Immature natural killer cell (primary cell): ENCODE measurements at regions not wholly inside any gene's neighbourhood (a gene's known extent, or its start where the extent isn't known, plus 50 kb on each side); places are given as distances from the start of the nearest gene placed in this dataset.
A peak's percentile ranks its signal among the peaks of the same experiment; 100 is the strongest.

ENCODE experiments used
- DNase-seq, 3 donors: peaks; one replicate each; pipeline ENCODE4 v3.0.0; 2022; ENCODE audit warnings: mixed read lengths in 1 of 3
- H3K27ac Mint-ChIP-seq, 6 donors: one replicate each; pipeline ENCODE4 v1.8.0; 2020; ENCODE audit warnings: mixed read lengths in 6 of 6, mild to moderate bottlenecking in 5 of 6, inconsistent platforms in 4 of 6, moderate library complexity in 3 of 6
- H3K27me3 Mint-ChIP-seq, 3 donors: one replicate each; pipeline ENCODE4 v1.8.0; 2020 to 2021; ENCODE audit warnings: low read depth in 3 of 3, mild to moderate bottlenecking in 3 of 3, mixed read lengths in 3 of 3, moderate library complexity in 3 of 3, inconsistent platforms in 1 of 3
- H3K36me3 Mint-ChIP-seq, 3 donors: one replicate each; pipeline ENCODE4 v1.8.0; 2020; ENCODE audit warnings: mixed read lengths in 3 of 3, inconsistent platforms in 2 of 3, mild to moderate bottlenecking in 2 of 3
- H3K4me1 Mint-ChIP-seq, 2 donors: one replicate each; pipeline ENCODE4 v1.8.0; 2020; ENCODE audit warnings: inconsistent platforms in 2 of 2, mild to moderate bottlenecking in 2 of 2, mixed read lengths in 2 of 2, moderate library complexity in 1 of 2
- H3K4me3 Mint-ChIP-seq, 5 donors: one replicate each; pipeline ENCODE4 v1.8.0; 2020; ENCODE audit warnings: mild to moderate bottlenecking in 5 of 5, mixed read lengths in 5 of 5, inconsistent platforms in 3 of 5, moderate library complexity in 3 of 5
- H3K9me3 Mint-ChIP-seq, 6 donors: one replicate each; pipeline ENCODE4 v1.8.0; 2020; ENCODE audit warnings: mild to moderate bottlenecking in 6 of 6, mixed read lengths in 6 of 6, inconsistent platforms in 4 of 6, moderate library complexity in 3 of 6

- Mint-ChIP-seq H3K27ac (no peak overlapping the region), H3K36me3 (peaks cover 0 to 3% (median 0%) of the 10 kb centered on the region in 3 donors), H3K4me3 (no peak overlapping the region), H3K4me1 (no peaks in the 10 kb centered on the region), H3K27me3 (no peaks in the 10 kb centered on the region), H3K9me3 (no peaks in the 10 kb centered on the region)
- no peak for DNase-seq
Measured at GRCh38 chr17:63125987-63126386, 160.0 kb downstream of the TANC2 start.

DNA sequence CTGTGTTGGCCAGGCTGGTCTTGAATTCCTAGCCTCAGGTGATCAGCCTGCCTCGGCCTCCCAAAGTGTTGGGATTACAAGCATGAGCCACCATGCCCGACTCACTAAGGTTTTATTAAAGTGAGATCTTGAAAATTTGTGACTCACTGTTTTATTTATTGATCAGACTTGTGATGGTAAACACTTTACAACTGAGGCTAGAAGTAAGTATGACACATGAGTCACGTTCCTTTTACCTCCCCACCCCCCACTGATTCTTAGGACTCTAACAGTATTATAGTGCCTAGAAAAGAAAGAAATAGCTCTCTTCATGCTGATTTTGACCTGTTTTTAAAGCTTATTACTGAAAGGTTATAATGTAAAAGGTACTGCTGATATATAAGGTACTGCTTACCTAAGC lies 160.6 kb downstream of the TANC2 start:
- Mint-ChIP-seq H3K9me3 (no peaks in the 10 kb centered on the region), H3K36me3 (peaks cover 0 to 3% (median 0%) of the 10 kb centered on the region in 3 donors), H3K27me3 (no peaks in the 10 kb centered on the region), H3K27ac (no peak overlapping the region), H3K4me3 (no peak overlapping the region), H3K4me1 (no peaks in the 10 kb centered on the region)
- DNase-seq, result no peak

GRCh38 chr17:63132459-63132911 lies 166.4 kb downstream of the TANC2 start:
- H3K27me3 Mint-ChIP-seq, result no peaks in the 10 kb centered on the region
- no peaks in the 10 kb centered on the region for H3K4me1 Mint-ChIP-seq
- H3K9me3 Mint-ChIP-seq, result no peaks in the 10 kb centered on the region

DNA sequence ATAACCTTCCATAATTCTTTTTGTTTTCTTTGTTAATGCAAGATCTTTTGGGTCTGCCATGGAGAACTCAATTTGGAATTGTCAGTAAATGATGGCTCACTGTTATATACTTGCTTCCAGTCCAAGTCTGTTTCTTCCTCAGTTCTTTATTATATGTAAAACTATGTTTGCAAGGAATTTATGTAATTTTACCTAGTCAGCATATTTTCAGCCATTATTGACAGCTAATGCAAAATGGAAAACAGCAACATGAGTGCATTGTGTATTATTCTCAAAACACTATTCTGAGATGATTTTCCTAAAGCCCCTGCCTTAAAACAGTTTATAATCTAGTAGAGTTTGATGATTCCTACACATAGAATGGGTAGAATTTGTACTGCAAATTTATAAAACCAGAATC lies 167.5 kb downstream of the TANC2 start:
- H3K27ac Mint-ChIP-seq, result no peak overlapping the region
- no peaks in the 10 kb centered on the region for H3K27me3 Mint-ChIP-seq
- H3K4me3 Mint-ChIP-seq, result no peak overlapping the region
- H3K9me3 Mint-ChIP-seq, result no peaks in the 10 kb centered on the region
- no peak for DNase-seq
- H3K4me1 Mint-ChIP-seq, result no peaks in the 10 kb centered on the region
- no peaks in the 10 kb centered on the region for H3K36me3 Mint-ChIP-seq

More at GRCh38 chr17:63132459-63132911, 166.4 kb downstream of the TANC2 start:
- H3K36me3 Mint-ChIP-seq, result no peaks in the 10 kb centered on the region
- no peak for DNase-seq
- H3K27ac Mint-ChIP-seq, result no peak overlapping the region
- no peak overlapping the region for H3K4me3 Mint-ChIP-seq

DNA sequence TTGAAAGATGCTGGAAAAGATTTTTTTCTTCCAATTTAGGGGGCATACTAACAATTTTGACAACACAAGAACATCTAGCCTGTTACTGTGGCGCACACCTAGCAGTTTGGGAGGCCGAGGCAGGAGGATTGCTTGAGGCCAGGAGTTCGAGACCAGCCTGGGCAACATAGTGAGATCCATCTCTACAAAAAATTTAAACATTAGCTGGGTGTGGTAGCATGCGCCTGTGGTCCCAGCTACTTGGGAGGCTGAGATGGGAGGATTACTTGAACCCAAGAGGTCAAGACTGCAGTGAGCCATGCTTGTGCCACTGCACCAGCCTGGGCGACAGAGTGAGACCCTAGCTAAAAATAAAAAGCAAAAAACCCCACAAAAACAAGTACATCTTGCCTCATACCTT lies 168.8 kb downstream of the TANC2 start:
- Mint-ChIP-seq H3K4me1 (peaks cover 1% of the 10 kb centered on the region in 2 donors), H3K36me3 (no peaks in the 10 kb centered on the region)

DNA sequence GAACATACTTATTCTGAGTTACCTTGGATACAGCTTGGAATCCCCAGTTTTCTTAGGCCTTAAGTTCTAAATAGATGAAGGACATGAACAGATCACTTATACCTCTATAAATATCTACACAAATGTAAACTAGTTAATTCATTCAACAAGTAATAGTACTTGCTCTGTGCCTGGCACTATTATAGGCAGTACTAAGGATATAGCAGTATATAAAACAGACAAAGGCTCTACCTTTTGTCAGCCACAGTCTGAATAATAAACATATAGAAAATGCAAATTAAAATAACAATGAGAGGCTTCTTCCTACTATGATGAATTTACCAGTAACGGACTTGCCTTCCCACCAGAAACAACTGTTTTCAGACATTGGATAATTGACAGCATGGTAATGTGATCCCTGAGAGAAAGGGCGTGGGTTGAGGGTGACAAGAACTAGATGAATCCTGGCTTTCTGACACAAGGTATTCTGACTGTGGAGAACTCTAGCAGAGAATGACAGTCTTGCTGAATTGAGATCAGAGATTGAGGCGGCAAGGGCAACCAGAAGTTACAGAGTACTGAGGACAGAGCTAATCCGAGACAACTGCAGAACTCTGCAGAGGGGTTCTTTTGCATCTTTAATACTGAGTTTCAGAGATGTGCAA lies 170.5 kb downstream of the TANC2 start:
- DNase-seq, result no peak

More for the DNA sequence above, 168.8 kb downstream of the TANC2 start:
- Mint-ChIP-seq H3K9me3 (no peaks in the 10 kb centered on the region), H3K4me3 (no peak overlapping the region), H3K27ac (no peak overlapping the region), H3K27me3 (no peaks in the 10 kb centered on the region)
- no peak for DNase-seq

DNA sequence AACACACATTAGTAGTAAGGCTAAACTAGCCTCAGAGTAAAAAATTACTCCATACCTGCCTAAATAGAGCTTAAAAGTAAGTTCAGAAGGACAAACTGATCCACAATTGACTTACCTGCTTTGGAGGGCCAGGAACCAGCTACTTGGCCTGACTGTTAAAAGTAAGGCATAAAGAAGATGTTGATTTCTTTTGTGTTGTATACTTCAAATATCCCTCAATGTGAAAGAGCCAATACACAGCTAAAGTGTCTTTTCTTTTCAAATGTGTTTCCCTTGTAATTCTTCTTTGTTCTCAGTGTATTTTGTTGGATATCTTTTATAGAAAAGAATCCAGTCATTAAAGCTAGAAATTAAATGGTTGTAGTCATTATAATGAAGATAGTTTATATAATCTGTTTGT lies 171.1 kb downstream of the TANC2 start:
- no peaks in the 10 kb centered on the region for H3K9me3 Mint-ChIP-seq
- peaks cover 1 to 6% of the 10 kb centered on the region in 2 donors for H3K4me1 Mint-ChIP-seq
- no peak overlapping the region for H3K27ac Mint-ChIP-seq
- no peaks in the 10 kb centered on the region for H3K36me3 Mint-ChIP-seq
- H3K4me3 Mint-ChIP-seq, result no peak overlapping the region
- DNase-seq, result no peak
- no peaks in the 10 kb centered on the region for H3K27me3 Mint-ChIP-seq

More for the DNA sequence above, 170.5 kb downstream of the TANC2 start:
- Mint-ChIP-seq H3K9me3 (no peaks in the 10 kb centered on the region), H3K27me3 (no peaks in the 10 kb centered on the region), H3K36me3 (no peaks in the 10 kb centered on the region), H3K4me1 (peaks cover 1 to 6% of the 10 kb centered on the region in 2 donors), H3K27ac (peak overlapping the region in 1 of 6 donors; percentile 10), H3K4me3 (no peak overlapping the region)

GRCh38 chr17:63138713-63139112 lies 172.7 kb downstream of the TANC2 start:
- Mint-ChIP-seq H3K27me3 (no peaks in the 10 kb centered on the region), H3K36me3 (no peaks in the 10 kb centered on the region), H3K9me3 (no peaks in the 10 kb centered on the region), H3K27ac (no peak overlapping the region), H3K4me1 (peaks cover 1 to 6% of the 10 kb centered on the region in 2 donors), H3K4me3 (no peak overlapping the region)
- DNase-seq, result no peak

- no peak overlapping the region for H3K27ac Mint-ChIP-seq
- DNase-seq, result no peak
- no peak overlapping the region for H3K4me3 Mint-ChIP-seq
- H3K9me3 Mint-ChIP-seq, result no peaks in the 10 kb centered on the region
- H3K27me3 Mint-ChIP-seq, result no peaks in the 10 kb centered on the region
- H3K4me1 Mint-ChIP-seq, result peaks cover 1 to 6% of the 10 kb centered on the region in 2 donors
- H3K36me3 Mint-ChIP-seq, result no peaks in the 10 kb centered on the region
Measured at GRCh38 chr17:63139356-63139755, 173.3 kb downstream of the TANC2 start.

DNA sequence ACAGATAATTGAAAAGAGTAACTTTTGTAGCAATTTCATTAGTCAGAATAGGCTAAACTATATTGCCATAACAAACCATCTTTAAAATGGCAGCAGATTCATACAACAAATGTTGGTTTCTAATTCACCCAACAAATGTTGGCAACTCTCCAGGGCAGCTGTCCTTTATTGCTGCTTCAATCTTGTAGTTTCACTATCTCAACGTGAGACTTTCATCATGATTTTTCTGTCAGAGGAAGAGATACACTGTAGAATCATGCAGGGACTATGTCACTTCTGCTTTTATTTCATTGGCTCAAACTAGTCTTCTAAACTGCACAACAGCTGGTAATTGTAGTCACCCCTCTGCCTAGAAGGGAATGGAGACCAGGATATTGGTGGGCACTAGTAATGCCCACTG lies 174.2 kb downstream of the TANC2 start:
- Mint-ChIP-seq H3K4me1 (peaks cover 1 to 6% of the 10 kb centered on the region in 2 donors), H3K9me3 (no peaks in the 10 kb centered on the region), H3K27me3 (no peaks in the 10 kb centered on the region), H3K36me3 (no peaks in the 10 kb centered on the region), H3K27ac (no peak overlapping the region), H3K4me3 (no peak overlapping the region)
- peak in 1 of 3 donors; percentile 4 for DNase-seq

DNA sequence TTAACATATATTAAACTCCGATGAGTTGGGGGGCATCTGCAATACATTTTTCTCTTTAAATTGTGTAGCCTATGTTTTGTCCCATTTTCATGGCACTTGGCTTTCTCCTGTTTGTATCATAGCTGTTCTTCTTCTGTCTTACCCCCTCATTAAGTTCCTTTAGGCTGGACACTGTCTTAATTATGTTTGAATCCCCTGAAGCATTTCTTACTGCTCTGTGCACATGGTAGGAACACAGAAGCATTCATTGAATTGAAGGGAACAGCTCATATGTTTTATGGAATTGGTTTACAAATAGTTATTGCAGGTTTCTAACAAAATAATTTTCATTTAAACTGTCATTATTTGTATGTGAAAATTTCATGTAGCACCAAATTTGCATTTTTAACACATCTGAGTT lies 176.8 kb downstream of the TANC2 start:
- H3K4me3 Mint-ChIP-seq, result no peak overlapping the region

GRCh38 chr17:63150490-63150889 lies 184.5 kb downstream of the TANC2 start:
- H3K9me3 Mint-ChIP-seq, result no peaks in the 10 kb centered on the region
- no peaks in the 10 kb centered on the region for H3K27me3 Mint-ChIP-seq
- H3K4me1 Mint-ChIP-seq, result no peaks in the 10 kb centered on the region
- no peak overlapping the region for H3K27ac Mint-ChIP-seq
- no peaks in the 10 kb centered on the region for H3K36me3 Mint-ChIP-seq
- DNase-seq, result no peak
- no peak overlapping the region for H3K4me3 Mint-ChIP-seq

More for the DNA sequence above, 176.8 kb downstream of the TANC2 start:
- no peaks in the 10 kb centered on the region for H3K9me3 Mint-ChIP-seq
- H3K27ac Mint-ChIP-seq, result no peak overlapping the region
- no peaks in the 10 kb centered on the region for H3K36me3 Mint-ChIP-seq
- DNase-seq, result no peak
- peaks cover 1 to 6% of the 10 kb centered on the region in 2 donors for H3K4me1 Mint-ChIP-seq
- no peaks in the 10 kb centered on the region for H3K27me3 Mint-ChIP-seq

DNA sequence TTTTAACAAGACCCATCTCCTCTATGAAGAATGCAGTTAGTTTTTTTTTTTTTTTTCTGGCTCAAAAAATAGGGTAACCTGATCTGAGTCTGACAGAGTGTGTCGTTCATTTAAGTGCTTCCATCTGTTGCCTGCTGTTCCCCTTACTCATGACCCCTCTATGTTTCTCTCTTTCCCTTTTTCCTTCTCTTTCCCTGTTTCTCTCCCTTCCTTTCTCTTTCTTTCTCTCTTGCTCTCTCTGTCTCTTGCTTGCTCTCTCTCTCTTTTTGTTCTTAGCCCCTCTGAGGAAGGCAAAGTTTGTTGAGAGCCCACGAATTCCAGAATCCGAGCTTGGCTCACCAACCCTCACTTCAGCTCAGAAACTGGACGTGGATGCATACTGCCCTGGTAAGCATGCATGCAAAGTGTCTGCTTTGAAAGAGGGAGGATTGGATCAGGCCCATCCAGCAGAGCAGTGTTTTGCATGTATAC lies 185.0 kb downstream of the TANC2 start:
- Mint-ChIP-seq H3K27me3 (no peaks in the 10 kb centered on the region), H3K4me3 (no peak overlapping the region), H3K4me1 (no peaks in the 10 kb centered on the region), H3K36me3 (no peaks in the 10 kb centered on the region), H3K27ac (no peak overlapping the region), H3K9me3 (no peaks in the 10 kb centered on the region)
- DNase-seq, result no peak

DNA sequence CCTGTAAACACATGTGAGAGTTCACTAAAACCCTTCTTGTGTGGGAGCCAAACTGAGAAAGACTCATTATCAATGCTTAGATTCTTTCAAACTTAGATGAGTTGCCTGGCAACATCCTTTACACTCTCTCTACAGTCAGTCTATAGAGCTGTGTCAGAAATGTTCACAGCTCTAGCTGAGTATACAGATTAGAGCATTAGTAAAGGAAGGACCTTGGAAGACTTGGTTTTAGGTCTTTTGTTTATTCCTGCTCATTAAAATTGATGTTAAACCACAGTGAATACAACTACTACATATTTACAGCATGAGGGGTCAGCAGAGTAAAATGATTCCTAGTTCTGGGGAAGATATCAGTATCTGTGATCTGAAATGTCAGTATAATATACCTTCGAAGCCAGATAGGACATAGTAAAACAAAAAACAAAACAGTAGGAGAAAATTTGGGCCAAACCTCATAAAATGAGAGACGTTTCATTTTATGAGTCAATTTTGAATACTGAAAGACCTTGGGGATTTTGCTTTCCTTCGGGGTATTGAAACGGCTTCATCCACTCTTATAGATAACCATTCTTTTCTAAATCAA lies 186.0 kb downstream of the TANC2 start:
- H3K9me3 Mint-ChIP-seq, result no peaks in the 10 kb centered on the region
- no peak overlapping the region for H3K27ac Mint-ChIP-seq
- no peaks in the 10 kb centered on the region for H3K36me3 Mint-ChIP-seq
- peaks cover 5 to 7% of the 10 kb centered on the region in 2 donors for H3K4me1 Mint-ChIP-seq
- no peak overlapping the region for H3K4me3 Mint-ChIP-seq
- DNase-seq, result no peak
- H3K27me3 Mint-ChIP-seq, result no peaks in the 10 kb centered on the region

- no peaks in the 10 kb centered on the region for H3K9me3 Mint-ChIP-seq
- no peaks in the 10 kb centered on the region for H3K36me3 Mint-ChIP-seq
- H3K27ac Mint-ChIP-seq, result no peak overlapping the region
- peaks cover 7 to 9% of the 10 kb centered on the region in 2 donors for H3K4me1 Mint-ChIP-seq
- H3K4me3 Mint-ChIP-seq, result no peak overlapping the region
- DNase-seq, result no peak
- no peaks in the 10 kb centered on the region for H3K27me3 Mint-ChIP-seq
Measured at GRCh38 chr17:63153488-63153887, 187.5 kb downstream of the TANC2 start.
